Liver (tissue), 8 donors: ENCODE measurements at regions not wholly inside any gene's neighbourhood (a gene's known extent, or its start where the extent isn't known, plus 50 kb on each side); places are given as distances from the start of the nearest gene placed in this dataset.

Experiments used
- DNase-seq: peaks from one replicate; pipeline ENCODE4 v3.0.0-alpha.2; 2017; ENCODE audit warnings: low spot score
- H3K27ac ChIP-seq, 2 donors: one replicate each; pipeline ENCODE4 v1.7.0; 2013; ENCODE audit warnings: inconsistent platforms in 2 of 2, low read length in 2 of 2, control low read depth in 1 of 2, low read depth in 1 of 2, mild to moderate bottlenecking in 1 of 2
- H3K27me3 ChIP-seq, 4 donors: one replicate each; pipeline versions ENCODE4 v1.6.1 to v1.7.0; 2013; ENCODE audit warnings: low read length in 3 of 4, inconsistent platforms in 1 of 4, mild to moderate bottlenecking in 1 of 4, moderate library complexity in 1 of 4; ENCODE audit not compliant: control insufficient read depth in 4 of 4, insufficient read depth in 4 of 4
- H3K36me3 ChIP-seq, 4 donors: one replicate each; pipeline versions ENCODE4 v1.6.1 to v1.7.0; 2013; ENCODE audit warnings: low read length in 3 of 4, mild to moderate bottlenecking in 3 of 4, low read depth in 1 of 4, moderate library complexity in 1 of 4; ENCODE audit not compliant: control insufficient read depth in 4 of 4, insufficient read depth in 3 of 4
- H3K4me1 ChIP-seq, 4 donors: one replicate each; pipeline versions ENCODE4 v1.6.1 to v1.7.0; 2013; ENCODE audit warnings: low read length in 3 of 4, mild to moderate bottlenecking in 3 of 4, moderate library complexity in 1 of 4; ENCODE audit not compliant: control insufficient read depth in 4 of 4, insufficient read depth in 4 of 4
- H3K4me3 ChIP-seq, 3 donors: one replicate each; pipeline versions ENCODE4 v1.6.1 to v1.7.0; 2013; ENCODE audit warnings: low read length in 3 of 3, control low read depth in 1 of 3, low read depth in 1 of 3, mild to moderate bottlenecking in 1 of 3
- H3K9ac ChIP-seq, 2 donors: one replicate each; pipeline ENCODE4 v1.7.0; 2013; ENCODE audit warnings: low read length in 2 of 2, mild to moderate bottlenecking in 2 of 2, moderate library complexity in 2 of 2, control low read depth in 1 of 2, low read depth in 1 of 2
- H3K9me3 ChIP-seq, 4 donors: one replicate each; pipeline versions ENCODE4 v1.6.1 to v1.7.0; 2013; ENCODE audit warnings: low read length in 3 of 4; ENCODE audit not compliant: control insufficient read depth in 4 of 4
- ATF3 ChIP-seq: IDR thresholded peaks from 2 replicates; pipeline ENCODE4 v1.6.1; 2016; ENCODE audit warnings: antibody characterized with exemption
- CTCF ChIP-seq: fragments of 150-350 bp; IDR thresholded peaks from 2 replicates; pipeline ENCODE4 v1.5.1; 2017; ENCODE audit warnings: improper control_type of control experiment, low read depth, low read length; ENCODE audit not compliant: missing input control
- EGR1 ChIP-seq, 2 donors: IDR thresholded peaks; 2 replicates each; pipeline ENCODE4 v1.6.1; 2016 to 2018; ENCODE audit warnings: antibody characterized with exemption in 2 of 2, low read depth in 2 of 2
- FOXA1 ChIP-seq: IDR thresholded peaks from 2 replicates; pipeline ENCODE4 v1.6.1; 2016; ENCODE audit warnings: antibody characterized with exemption
- FOXA2 ChIP-seq: IDR thresholded peaks from 2 replicates; pipeline ENCODE4 v1.6.1; 2016; ENCODE audit warnings: antibody characterized with exemption
- GABPA ChIP-seq, 2 donors: IDR thresholded peaks in 1 of 2; conservative IDR thresholded peaks in 1 of 2; 2 replicates each; pipeline ENCODE4 v1.6.1; 2016; ENCODE audit warnings: antibody characterized with exemption in 2 of 2, mild to moderate bottlenecking in 1 of 2, moderate library complexity in 1 of 2
- HNF4A ChIP-seq, 2 donors: conservative IDR thresholded peaks; 2 replicates each; pipeline ENCODE4 v1.6.1; 2016; ENCODE audit warnings: antibody characterized with exemption in 2 of 2, mild to moderate bottlenecking in 2 of 2
- HNF4G ChIP-seq: IDR thresholded peaks from 2 replicates; pipeline ENCODE4 v1.6.1; 2016; ENCODE audit warnings: antibody characterized with exemption
- JUND ChIP-seq, 2 donors: IDR thresholded peaks; 2 replicates each; pipeline ENCODE4 v1.6.1; 2016; ENCODE audit warnings: antibody characterized with exemption in 2 of 2
- MAX ChIP-seq: IDR thresholded peaks from 2 replicates; pipeline ENCODE4 v1.6.1; 2016; ENCODE audit warnings: antibody characterized with exemption
- NR2F2 ChIP-seq: IDR thresholded peaks from 2 replicates; pipeline ENCODE4 v1.6.1; 2016; ENCODE audit warnings: antibody characterized with exemption
- RAD21 ChIP-seq, 2 donors: IDR thresholded peaks; 2 replicates each; pipeline ENCODE4 v1.6.1; 2016; ENCODE audit warnings: antibody characterized with exemption in 2 of 2, mild to moderate bottlenecking in 2 of 2
- REST ChIP-seq: IDR thresholded peaks from 2 replicates; pipeline ENCODE4 v1.6.1; 2016; ENCODE audit warnings: antibody characterized with exemption, mild to moderate bottlenecking
- RXRA ChIP-seq, 2 donors: IDR thresholded peaks; 2 replicates each; pipeline ENCODE4 v1.6.1; 2017 to 2018; ENCODE audit warnings: antibody characterized with exemption in 2 of 2, mild to moderate bottlenecking in 1 of 2
- SP1 ChIP-seq: IDR thresholded peaks from 2 replicates; pipeline ENCODE4 v1.6.1; 2018; ENCODE audit warnings: antibody characterized with exemption, mild to moderate bottlenecking
- TAF1 ChIP-seq: conservative IDR thresholded peaks from 2 replicates; pipeline ENCODE4 v1.6.1; 2016; ENCODE audit warnings: antibody characterized with exemption, mild to moderate bottlenecking
- YY1 ChIP-seq: IDR thresholded peaks from 2 replicates; pipeline ENCODE4 v1.6.1; 2016; ENCODE audit warnings: antibody characterized with exemption, mild to moderate bottlenecking
- ZBTB33 ChIP-seq: IDR thresholded peaks from 2 replicates; pipeline ENCODE4 v1.6.1; 2016; ENCODE audit warnings: antibody characterized with exemption
- WGBS: extraction: QIAGEN DNeasy Blood & Tissue Kit; methylation state at CpG from one replicate; pipeline ENCODE4 v1.1.7; 2013; 5-methylcytosine and 5-hydroxymethylcytosine counted together
- donor health status: healthy.
- donor health status: healthy.
- donor health status: healthy.
- donor health status: healthy.
- donor health status: healthy.

GRCh38 chr12:127728729-127729128 is 538.2 kb upstream of the TMEM132C start:
- TF ChIP-seq RXRA (IDR thresholded peaks at IDR 0.05) = no peak
- no peak for TF ChIP-seq REST
- TF ChIP-seq JUND (IDR thresholded peaks at IDR 0.05) = no peak
- no peak for TF ChIP-seq FOXA2
- no peak for TF ChIP-seq TAF1
- TF ChIP-seq GABPA (IDR thresholded peaks at IDR 0.05 in 1 of 2, conservative IDR thresholded peaks at IDR 0.05 in 1 of 2) = no peak
- TF ChIP-seq EGR1 (IDR thresholded peaks at IDR 0.05; ENCODE audit: low read depth in 2 of 2) = no peak
- no peak for TF ChIP-seq CTCF
- no peak for TF ChIP-seq NR2F2
- no peak for TF ChIP-seq ZBTB33
- no peak for TF ChIP-seq RAD21 (IDR thresholded peaks at IDR 0.05)
- TF ChIP-seq HNF4A (conservative IDR thresholded peaks at IDR 0.05) = no peak
- no peak for TF ChIP-seq ATF3
- no peak for TF ChIP-seq HNF4G
- TF ChIP-seq YY1 = no peak
- no peak for TF ChIP-seq SP1
- TF ChIP-seq FOXA1 = no peak
- no peak for TF ChIP-seq MAX
- 84% methylated on average over 5 of the region's 5 CpGs for WGBS

GRCh38 chr12:127729381-127729780 is 537.6 kb upstream of the TMEM132C start:
- WGBS = 83% methylated on average over 1 of the region's 1 CpG
- Histone ChIP-seq H3K9me3 (no peaks in the 10 kb centered on the region), H3K27ac (no peak overlapping the region), H3K36me3 (no peaks in the 10 kb centered on the region), H3K9ac (no peak overlapping the region), H3K4me3 (no peak overlapping the region), H3K27me3 (no peaks in the 10 kb centered on the region), H3K4me1 (no peaks in the 10 kb centered on the region)
- DNase-seq = no peak
- TF ChIP-seq NR2F2 (no peak), RXRA (IDR thresholded peaks at IDR 0.05) (no peak), REST (no peak), HNF4G (no peak), CTCF (no peak), GABPA (IDR thresholded peaks at IDR 0.05 in 1 of 2, conservative IDR thresholded peaks at IDR 0.05 in 1 of 2) (no peak), RAD21 (IDR thresholded peaks at IDR 0.05) (no peak), SP1 (no peak), JUND (IDR thresholded peaks at IDR 0.05) (no peak), MAX (no peak)

More at GRCh38 chr12:127728729-127729128, 538.2 kb upstream of the TMEM132C start:
- no peak overlapping the region for H3K9ac ChIP-seq
- H3K36me3 ChIP-seq = no peaks in the 10 kb centered on the region
- DNase-seq = no peak
- no peak overlapping the region for H3K4me3 ChIP-seq
- no peaks in the 10 kb centered on the region for H3K27me3 ChIP-seq
- H3K4me1 ChIP-seq = no peaks in the 10 kb centered on the region
- H3K9me3 ChIP-seq = no peaks in the 10 kb centered on the region
- H3K27ac ChIP-seq = no peak overlapping the region
